Activated naive CD8-positive, alpha-beta T cell (primary cell): ENCODE measurements at regions not wholly inside any gene's neighbourhood (a gene's known extent, or its start where the extent isn't known, plus 50 kb on each side); places are given as distances from the start of the nearest gene placed in this dataset.
"Not testable (repeated sequence)": the region's sequence is repeated elsewhere in the genome, so short reads cannot be mapped to it uniquely, and the experiment has no call there.

Source experiments
- H3K27ac Mint-ChIP-seq: one replicate; pipeline ENCODE4 v1.8.0; 2021; ENCODE audit warnings: mixed read lengths
- H3K27me3 Mint-ChIP-seq: one replicate; pipeline ENCODE4 v1.8.0; 2021; ENCODE audit warnings: mixed read lengths
- H3K36me3 Mint-ChIP-seq: one replicate; pipeline ENCODE4 v1.8.0; 2021; ENCODE audit warnings: mixed read lengths
- H3K4me1 Mint-ChIP-seq: one replicate; pipeline ENCODE4 v1.8.0; 2021; ENCODE audit warnings: low read depth, mixed read lengths
- H3K4me3 Mint-ChIP-seq: one replicate; pipeline ENCODE4 v1.8.0; 2021; ENCODE audit warnings: mild to moderate bottlenecking, mixed read lengths
- H3K9me3 Mint-ChIP-seq: one replicate; pipeline ENCODE4 v1.8.0; 2021; ENCODE audit warnings: low read depth, mixed read lengths

DNA sequence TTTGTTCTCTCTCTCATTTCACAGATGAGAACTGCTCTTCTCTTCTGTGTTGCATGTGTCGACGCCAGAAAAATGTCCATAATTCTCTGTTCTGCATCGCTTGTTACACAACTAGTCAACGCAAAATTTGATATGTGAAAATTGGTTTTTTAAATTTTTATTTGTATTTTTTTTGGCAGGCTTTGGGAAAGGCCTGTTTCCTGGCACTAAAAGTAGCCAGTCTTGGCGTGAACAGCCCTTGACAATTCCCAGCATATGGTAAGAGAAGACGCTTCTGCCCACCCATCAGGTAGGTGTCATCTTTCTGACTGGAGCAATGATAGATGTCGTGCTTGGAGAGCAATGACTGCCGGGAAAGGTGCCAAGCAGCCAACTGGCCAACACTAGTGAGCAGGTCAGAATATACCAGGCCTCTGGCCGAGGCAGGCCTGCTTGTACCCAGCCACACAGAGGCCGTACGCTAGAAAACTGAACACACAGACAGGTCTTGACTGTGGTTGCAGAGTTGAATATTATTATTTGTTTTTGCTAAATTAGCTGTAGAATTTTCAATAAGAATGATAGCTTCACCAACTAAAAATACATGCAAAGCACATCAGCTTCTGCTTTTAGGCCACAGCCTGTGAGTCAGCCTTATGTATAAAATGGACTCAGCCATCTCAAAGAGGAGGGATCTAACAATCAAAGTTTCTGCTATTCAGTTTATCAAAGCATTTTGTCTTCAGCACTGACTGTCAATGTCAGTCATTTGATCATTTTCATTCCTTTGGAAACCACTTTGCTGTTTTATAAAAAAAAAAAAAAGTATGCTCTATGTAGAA, 837.5 kb downstream of the MCTP2 start:
- H3K4me1 Mint-ChIP-seq, result no peaks in the 10 kb centered on the region

DNA sequence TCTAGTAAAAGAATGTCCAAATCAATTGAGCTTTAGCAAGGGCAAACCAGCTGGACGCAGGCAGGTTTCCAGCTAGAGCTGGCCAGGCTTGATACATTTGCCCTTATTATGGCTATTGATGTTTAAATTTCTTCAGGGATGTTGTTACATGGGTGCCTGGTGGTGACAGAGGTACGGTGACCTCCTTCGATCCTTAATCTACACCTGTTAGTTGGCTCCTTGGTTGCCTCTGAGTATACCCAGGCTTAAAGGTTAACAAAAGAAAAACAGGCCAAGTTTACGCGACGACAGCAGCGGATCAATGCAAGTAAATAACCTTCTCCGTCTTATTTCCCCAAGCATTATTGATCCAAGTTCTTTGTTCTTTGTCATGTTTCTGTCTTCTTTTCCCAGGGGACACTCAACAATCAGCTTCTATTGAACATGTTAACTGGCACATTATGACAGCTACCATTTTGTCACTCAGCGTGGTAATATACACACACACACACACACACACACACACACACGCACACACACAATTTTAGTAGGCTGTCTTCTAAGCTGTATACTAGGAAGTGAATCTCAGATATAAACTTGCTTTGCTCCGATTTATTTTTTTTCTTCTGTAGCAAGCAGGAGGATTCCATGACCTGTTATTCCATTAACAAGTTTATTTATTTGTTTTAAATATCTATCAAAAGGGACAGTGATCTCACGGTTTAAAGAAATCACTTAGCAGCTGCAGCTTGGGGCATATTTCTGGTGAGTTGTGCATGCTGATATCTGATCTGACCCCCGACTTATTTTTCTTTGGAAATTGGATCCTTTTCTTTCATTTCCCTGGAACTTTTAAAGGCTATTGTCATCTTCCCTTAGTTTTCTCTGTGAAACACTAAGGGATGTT, 844.7 kb downstream of the MCTP2 start:
- no peaks in the 10 kb centered on the region for H3K36me3 Mint-ChIP-seq
- H3K27ac Mint-ChIP-seq, result no peak overlapping the region
- H3K27me3 Mint-ChIP-seq, result no peaks in the 10 kb centered on the region
- no peak overlapping the region for H3K4me3 Mint-ChIP-seq
- no peaks in the 10 kb centered on the region for H3K9me3 Mint-ChIP-seq
- no peaks in the 10 kb centered on the region for H3K4me1 Mint-ChIP-seq

More for the DNA sequence above, 837.5 kb downstream of the MCTP2 start:
- Mint-ChIP-seq H3K4me3 (no peak overlapping the region), H3K27ac (no peak overlapping the region), H3K36me3 (no peaks in the 10 kb centered on the region), H3K27me3 (no peaks in the 10 kb centered on the region), H3K9me3 (peaks cover 9% of the 10 kb centered on the region)

DNA sequence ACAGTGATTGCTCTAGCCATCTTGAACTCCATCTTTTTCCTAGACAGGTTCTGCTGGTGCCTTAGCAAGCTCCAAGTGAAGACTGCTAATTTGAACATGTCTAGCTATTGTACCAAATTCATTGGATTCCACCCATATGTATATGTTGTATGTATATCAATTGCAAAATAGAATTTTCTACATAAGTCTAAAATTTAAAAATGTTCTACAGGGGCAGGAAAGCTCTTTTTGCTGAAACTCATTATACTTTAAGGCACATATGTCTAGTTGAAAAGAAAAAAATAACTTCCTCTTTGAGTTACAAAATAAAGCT, 845.3 kb downstream of the MCTP2 start:
- Mint-ChIP-seq H3K36me3 (no peaks in the 10 kb centered on the region), H3K9me3 (no peaks in the 10 kb centered on the region), H3K27ac (no peak overlapping the region)

DNA sequence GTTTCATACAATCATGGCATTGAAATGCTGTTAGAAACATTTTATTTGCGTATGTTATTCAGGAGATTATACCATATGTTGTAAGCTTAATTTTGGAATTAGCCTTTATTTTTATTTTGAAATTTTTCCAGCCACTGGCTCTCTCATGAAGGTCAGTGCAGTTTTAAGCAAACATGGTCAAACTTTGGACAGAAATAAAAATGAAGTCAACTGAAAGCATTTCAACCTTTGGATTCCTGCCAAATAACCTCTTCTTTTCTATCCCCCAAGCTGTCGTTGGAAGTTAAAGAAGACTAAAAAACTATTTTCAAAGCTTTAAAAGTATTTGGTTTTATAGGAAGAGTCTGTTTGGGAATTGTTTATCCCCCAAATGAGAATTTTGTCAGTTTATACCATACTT, 846.6 kb downstream of the MCTP2 start:
- no peaks in the 10 kb centered on the region for H3K27me3 Mint-ChIP-seq
- H3K4me3 Mint-ChIP-seq, result no peak overlapping the region
- no peaks in the 10 kb centered on the region for H3K9me3 Mint-ChIP-seq
- no peaks in the 10 kb centered on the region for H3K36me3 Mint-ChIP-seq
- no peaks in the 10 kb centered on the region for H3K4me1 Mint-ChIP-seq
- no peak overlapping the region for H3K27ac Mint-ChIP-seq

More for the DNA sequence above, 845.3 kb downstream of the MCTP2 start:
- Mint-ChIP-seq H3K27me3 (no peaks in the 10 kb centered on the region), H3K4me1 (no peaks in the 10 kb centered on the region), H3K4me3 (no peak overlapping the region)

DNA sequence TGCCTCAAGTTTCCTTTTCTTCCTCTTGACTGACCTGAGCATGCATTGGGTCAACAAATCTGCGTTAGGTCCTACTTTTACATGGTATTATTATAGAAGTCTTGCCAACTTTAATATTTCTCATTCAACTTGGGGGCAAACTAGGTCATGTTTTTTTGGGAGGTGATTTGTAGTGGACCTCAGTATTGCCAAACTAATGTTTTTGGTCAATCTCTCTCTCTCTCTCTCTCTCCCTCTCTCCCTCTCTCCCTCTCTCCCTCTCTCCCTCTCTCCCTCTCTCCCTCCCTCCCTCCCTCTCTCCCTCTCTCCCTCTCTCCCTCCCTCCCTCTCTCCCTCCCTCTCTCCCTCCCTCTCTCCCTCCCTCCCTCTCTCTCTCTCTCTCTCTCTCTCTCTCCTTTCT, 848.9 kb downstream of the MCTP2 start:
- not testable (repeated sequence) for H3K9me3 Mint-ChIP-seq, H3K27ac Mint-ChIP-seq, H3K4me1 Mint-ChIP-seq, H3K36me3 Mint-ChIP-seq, H3K4me3 Mint-ChIP-seq, H3K27me3 Mint-ChIP-seq

DNA sequence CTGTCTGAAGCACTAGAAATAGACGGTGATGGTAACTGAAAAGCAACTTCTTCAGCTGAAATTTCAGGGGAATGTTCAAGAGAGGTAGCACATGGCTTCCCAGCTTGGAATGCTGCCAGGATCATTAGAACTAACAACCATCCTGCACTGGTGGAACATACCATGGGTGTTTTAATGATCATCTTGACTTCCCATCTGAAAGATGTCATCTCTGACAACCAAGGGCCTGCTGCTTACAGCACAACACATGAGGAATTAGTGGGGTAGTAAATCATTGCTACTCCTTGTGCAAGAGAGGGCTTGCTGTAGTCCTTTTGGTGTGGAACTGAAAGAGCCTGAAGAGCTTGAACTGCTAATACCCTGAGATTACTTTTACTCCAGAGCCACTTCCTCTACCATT, 853.7 kb downstream of the MCTP2 start:
- Mint-ChIP-seq H3K9me3 (no peaks in the 10 kb centered on the region), H3K27me3 (no peaks in the 10 kb centered on the region), H3K4me3 (no peak overlapping the region), H3K4me1 (no peaks in the 10 kb centered on the region), H3K36me3 (no peaks in the 10 kb centered on the region), H3K27ac (no peak overlapping the region)

DNA sequence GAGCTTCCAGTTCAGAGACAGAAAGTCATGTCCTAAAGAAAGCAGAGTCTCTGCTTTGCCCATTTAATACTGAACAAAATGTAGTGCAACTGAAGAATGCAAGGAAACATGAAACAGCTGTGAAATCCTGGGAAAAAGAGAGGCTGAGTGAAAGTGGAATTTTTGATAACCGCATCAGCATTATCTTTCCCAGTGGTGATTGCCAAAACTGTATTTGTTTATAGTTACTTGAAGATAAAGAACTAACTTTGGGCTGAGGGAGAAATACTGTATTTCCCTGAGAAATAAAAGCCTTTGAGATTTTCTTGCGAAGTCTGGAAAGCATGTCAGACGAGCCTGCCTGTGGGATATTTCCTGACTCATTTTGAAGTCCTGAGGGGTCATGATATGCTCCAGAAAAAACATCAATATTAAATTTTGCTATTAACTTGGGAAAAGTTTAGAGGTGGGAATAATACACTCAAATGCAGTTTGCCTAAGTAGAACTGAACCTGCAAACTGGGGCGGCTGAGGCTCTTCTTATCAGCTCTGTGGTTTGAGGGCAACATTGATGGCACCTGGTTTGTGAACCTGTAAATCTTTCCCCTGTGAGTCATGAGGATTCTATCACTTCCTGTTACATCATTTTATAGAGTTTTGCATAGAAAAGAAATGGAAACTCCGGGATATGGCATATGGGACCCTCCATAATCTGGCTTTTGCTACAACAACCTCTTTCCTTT, 855.3 kb downstream of the MCTP2 start:
- Mint-ChIP-seq H3K27me3 (no peaks in the 10 kb centered on the region), H3K27ac (no peak overlapping the region), H3K4me1 (no peaks in the 10 kb centered on the region), H3K36me3 (no peaks in the 10 kb centered on the region), H3K4me3 (no peak overlapping the region), H3K9me3 (no peaks in the 10 kb centered on the region)

DNA sequence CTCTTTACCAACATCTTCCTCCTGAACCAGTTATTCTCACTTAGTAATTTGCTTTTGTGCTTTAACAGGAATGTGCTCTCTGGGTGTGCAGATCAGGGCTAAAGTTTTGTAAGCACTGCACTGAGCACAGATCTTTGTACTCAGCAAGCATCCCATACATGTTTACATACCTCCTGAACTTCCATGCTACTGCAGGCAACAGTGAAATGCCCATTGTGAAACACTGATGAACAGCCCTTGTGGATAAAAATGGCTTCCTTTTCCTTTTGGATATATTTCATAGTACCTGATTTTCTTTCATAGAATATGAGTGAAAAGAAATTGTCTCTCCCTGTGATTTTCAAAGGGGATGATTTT, 855.9 kb downstream of the MCTP2 start:
- Mint-ChIP-seq H3K4me3 (no peak overlapping the region), H3K9me3 (peaks cover 3% of the 10 kb centered on the region), H3K4me1 (no peaks in the 10 kb centered on the region), H3K27me3 (peaks cover 2% of the 10 kb centered on the region), H3K27ac (no peak overlapping the region), H3K36me3 (no peaks in the 10 kb centered on the region)

DNA sequence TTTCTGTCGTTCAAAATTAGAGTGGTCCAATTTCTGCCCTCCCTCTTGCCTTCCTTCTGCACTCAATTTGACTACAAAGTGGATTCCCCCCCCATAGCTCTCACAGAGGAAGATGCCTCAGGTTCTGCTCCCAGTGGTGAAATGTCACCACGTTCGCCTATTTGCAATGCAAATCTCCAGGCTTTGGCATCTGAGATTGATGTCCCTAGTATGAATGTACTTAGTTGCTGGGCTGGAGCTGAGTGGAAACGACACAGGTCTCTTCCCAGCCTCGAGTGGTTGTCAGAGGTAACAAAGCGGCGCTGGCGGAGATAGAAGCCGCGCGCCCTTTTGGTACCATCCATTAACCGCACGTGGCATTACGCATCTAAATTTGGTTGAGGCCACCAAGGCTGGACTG, 860.1 kb downstream of the MCTP2 start:
- H3K27ac Mint-ChIP-seq, result no peak overlapping the region
- H3K4me3 Mint-ChIP-seq, result no peak overlapping the region
- H3K27me3 Mint-ChIP-seq, result peaks cover 2% of the 10 kb centered on the region
- H3K9me3 Mint-ChIP-seq, result peaks cover 7% of the 10 kb centered on the region
- no peaks in the 10 kb centered on the region for H3K36me3 Mint-ChIP-seq
- H3K4me1 Mint-ChIP-seq, result no peaks in the 10 kb centered on the region

DNA sequence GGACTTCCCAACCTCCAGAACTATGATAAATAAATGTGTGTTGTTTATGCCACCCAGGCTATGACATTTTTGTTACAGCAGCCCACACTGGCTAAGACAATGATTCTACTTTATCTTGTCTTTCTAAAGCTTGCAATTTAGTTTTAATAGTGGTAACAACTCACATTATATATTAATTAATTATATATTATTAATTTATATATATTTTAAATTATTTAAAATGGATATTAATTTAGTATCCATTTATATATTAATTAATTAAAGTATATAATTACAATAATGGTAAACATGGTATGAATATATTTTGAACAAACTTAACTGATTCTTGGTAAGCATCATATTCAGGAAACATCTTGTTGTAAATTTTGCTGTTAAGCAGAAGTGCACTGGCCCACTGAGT, 863.9 kb downstream of the MCTP2 start:
- H3K9me3 Mint-ChIP-seq, result peaks cover 7% of the 10 kb centered on the region
- H3K4me3 Mint-ChIP-seq, result no peak overlapping the region
- H3K27me3 Mint-ChIP-seq, result peaks cover 4% of the 10 kb centered on the region
- no peak overlapping the region for H3K27ac Mint-ChIP-seq
- H3K36me3 Mint-ChIP-seq, result no peaks in the 10 kb centered on the region
- H3K4me1 Mint-ChIP-seq, result no peaks in the 10 kb centered on the region

DNA sequence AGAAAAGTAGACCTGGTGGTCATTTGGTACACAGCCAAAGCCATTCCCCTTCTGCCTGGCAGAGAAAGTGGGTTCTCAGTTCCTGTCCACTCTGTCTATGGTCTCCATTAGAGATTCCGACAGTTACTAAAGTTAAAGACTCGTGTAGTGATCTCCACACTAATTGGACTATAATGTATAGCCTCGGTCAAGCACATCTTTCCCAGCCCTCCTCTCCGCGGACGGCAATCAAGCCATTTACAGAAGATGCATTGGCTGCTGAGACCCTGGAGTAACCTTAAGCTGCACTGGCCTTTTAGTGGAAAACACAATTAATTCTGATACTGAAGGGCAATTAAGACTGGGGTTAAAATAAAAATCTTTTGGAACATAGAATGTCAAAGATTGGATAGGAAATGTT, 865.3 kb downstream of the MCTP2 start:
- Mint-ChIP-seq H3K4me1 (no peaks in the 10 kb centered on the region), H3K36me3 (no peaks in the 10 kb centered on the region), H3K9me3 (peaks cover 7% of the 10 kb centered on the region), H3K27me3 (peaks cover 4% of the 10 kb centered on the region), H3K27ac (no peak overlapping the region), H3K4me3 (no peak overlapping the region)

DNA sequence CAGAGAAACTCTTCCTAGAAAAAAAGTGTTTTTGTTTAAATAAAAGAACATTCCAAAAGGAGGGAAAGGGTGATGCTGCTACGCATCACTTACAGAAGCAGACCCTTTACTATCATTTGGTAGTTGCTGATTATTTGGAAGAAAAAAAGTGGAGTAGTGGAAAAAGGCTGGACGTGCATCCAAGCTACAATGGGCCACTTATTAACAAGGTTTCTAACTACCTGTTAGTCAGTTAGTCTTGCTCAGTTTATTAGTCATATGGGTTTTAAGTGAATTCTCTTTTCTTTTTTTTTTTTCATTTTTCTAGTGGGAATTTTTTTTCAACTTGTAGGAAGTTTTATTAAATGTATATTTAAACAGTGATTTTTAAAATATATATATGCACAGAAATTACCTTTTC, 866.0 kb downstream of the MCTP2 start:
- Mint-ChIP-seq H3K27me3 (peaks cover 2% of the 10 kb centered on the region), H3K4me1 (no peaks in the 10 kb centered on the region), H3K27ac (no peak overlapping the region), H3K9me3 (peaks cover 3% of the 10 kb centered on the region), H3K4me3 (no peak overlapping the region), H3K36me3 (no peaks in the 10 kb centered on the region)

DNA sequence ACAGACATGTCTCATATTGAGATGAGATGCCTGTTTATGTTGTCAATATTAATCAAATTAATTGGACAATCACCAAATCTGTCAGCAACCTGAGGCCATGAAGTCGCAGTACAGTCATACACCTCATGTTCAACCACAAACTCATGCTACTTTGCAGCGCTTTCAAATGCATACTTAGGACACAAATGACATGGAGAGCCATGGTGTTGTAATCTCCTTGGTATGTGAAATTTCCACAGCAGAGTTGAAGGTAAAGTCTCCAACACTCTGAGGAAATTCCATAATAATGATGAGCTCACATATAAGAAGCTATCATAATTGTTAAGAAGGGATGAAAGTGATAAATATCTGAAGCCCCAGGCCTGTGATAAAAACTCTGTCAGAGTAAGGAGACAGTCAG, 873.9 kb downstream of the MCTP2 start:
- Mint-ChIP-seq H3K36me3 (no peaks in the 10 kb centered on the region), H3K27ac (no peak overlapping the region), H3K9me3 (no peaks in the 10 kb centered on the region), H3K4me1 (no peaks in the 10 kb centered on the region), H3K27me3 (no peaks in the 10 kb centered on the region), H3K4me3 (no peak overlapping the region)

DNA sequence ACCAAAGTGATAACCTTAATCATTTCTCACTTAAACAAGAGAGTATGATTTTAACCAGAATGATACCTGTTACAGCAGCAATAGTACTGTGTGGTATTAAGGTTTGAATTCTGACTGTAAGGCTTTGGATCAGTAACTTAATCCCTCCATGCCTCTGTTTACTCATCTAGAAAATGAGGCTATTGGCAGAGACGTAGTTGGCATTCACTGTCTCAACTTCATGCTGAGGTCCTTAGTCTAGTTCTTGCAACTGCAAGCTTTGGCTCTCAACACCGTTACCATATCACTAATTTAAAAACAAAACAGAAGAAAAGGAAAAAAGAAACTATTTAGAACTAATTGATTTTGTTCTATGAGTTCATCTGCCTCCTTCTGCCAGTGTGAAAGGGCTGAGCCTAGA, 875.4 kb downstream of the MCTP2 start:
- H3K36me3 Mint-ChIP-seq, result no peaks in the 10 kb centered on the region

DNA sequence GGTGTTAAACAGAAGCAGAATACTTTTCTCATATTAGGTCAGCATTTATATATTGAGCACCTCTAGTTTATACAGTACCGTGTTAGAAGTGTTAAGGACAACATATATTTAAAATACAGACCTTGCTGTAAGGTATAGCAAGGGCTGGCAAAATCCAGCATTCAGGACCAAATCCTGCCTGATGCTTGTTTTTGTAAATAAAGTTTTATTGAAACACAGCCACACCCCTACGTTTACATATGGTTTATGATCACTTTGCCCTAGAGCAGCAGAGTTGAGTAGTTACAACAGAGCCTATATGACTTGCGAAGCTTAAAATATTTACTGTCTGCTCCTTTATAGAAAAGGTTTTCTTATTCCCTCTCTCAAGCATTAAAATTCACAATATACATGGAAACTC, 877.3 kb downstream of the MCTP2 start:
- no peak overlapping the region for H3K27ac Mint-ChIP-seq
- H3K9me3 Mint-ChIP-seq, result no peaks in the 10 kb centered on the region
- H3K27me3 Mint-ChIP-seq, result no peaks in the 10 kb centered on the region
- H3K36me3 Mint-ChIP-seq, result no peaks in the 10 kb centered on the region
- H3K4me3 Mint-ChIP-seq, result no peak overlapping the region
- H3K4me1 Mint-ChIP-seq, result no peaks in the 10 kb centered on the region

More for the DNA sequence above, 875.4 kb downstream of the MCTP2 start:
- no peak overlapping the region for H3K27ac Mint-ChIP-seq
- no peak overlapping the region for H3K4me3 Mint-ChIP-seq
- H3K27me3 Mint-ChIP-seq, result no peaks in the 10 kb centered on the region
- no peaks in the 10 kb centered on the region for H3K4me1 Mint-ChIP-seq
- no peaks in the 10 kb centered on the region for H3K9me3 Mint-ChIP-seq
